Stimulated activated CD8-positive, alpha-beta memory T cell treated with anti-CD3 and anti-CD28 coated beads, Interleukin-15, amount 100 ng/mL, for 1 hour (primary cell): ENCODE measurements at regions not wholly inside any gene's neighbourhood (a gene's known extent, or its start where the extent isn't known, plus 50 kb on each side); places are given as distances from the start of the nearest gene placed in this dataset.

Experiments used
- DNase-seq: peaks from one replicate; pipeline ENCODE4 v3.0.0-alpha.2; 2020; ENCODE audit warnings: low read depth

GRCh38 chr10:4196771-4197390 lies 411.9 kb upstream of the KLF6 start:
- DNase-seq, result no peak

- DNase-seq, result no peak
Measured at GRCh38 chr10:4196183-4196582, 411.2 kb upstream of the KLF6 start.

- DNase-seq, result no peak
Measured at GRCh38 chr10:4195213-4195612, 410.2 kb upstream of the KLF6 start.

- no peak for DNase-seq
Measured at GRCh38 chr10:4194231-4194630, 409.2 kb upstream of the KLF6 start.

GRCh38 chr10:4191894-4192293 lies 406.9 kb upstream of the KLF6 start:
- DNase-seq, result no peak

GRCh38 chr10:4191354-4191753 lies 406.3 kb upstream of the KLF6 start:
- no peak for DNase-seq

- no peak for DNase-seq
Measured at GRCh38 chr10:4190876-4191275, 405.9 kb upstream of the KLF6 start.

GRCh38 chr10:4189281-4189680 lies 404.3 kb upstream of the KLF6 start:
- no peak for DNase-seq

- DNase-seq, result no peak
Measured at GRCh38 chr10:4188406-4188805, 403.4 kb upstream of the KLF6 start.

GRCh38 chr10:4186849-4187540 lies 402.0 kb upstream of the KLF6 start:
- no peak for DNase-seq

GRCh38 chr10:4183761-4184261 lies 398.8 kb upstream of the KLF6 start:
- no peak for DNase-seq

GRCh38 chr10:4181621-4182049 lies 396.6 kb upstream of the KLF6 start:
- no peak for DNase-seq

GRCh38 chr10:4181081-4181480 lies 396.1 kb upstream of the KLF6 start:
- DNase-seq, result no peak

- DNase-seq, result no peak
Measured at GRCh38 chr10:4177791-4178190, 392.8 kb upstream of the KLF6 start.

GRCh38 chr10:4176500-4177281 lies 391.7 kb upstream of the KLF6 start:
- no peak for DNase-seq

- no peak for DNase-seq
Measured at GRCh38 chr10:4174197-4174596, 389.2 kb upstream of the KLF6 start.

- no peak for DNase-seq
Measured at GRCh38 chr10:4170633-4171314, 385.8 kb upstream of the KLF6 start.

GRCh38 chr10:4170181-4170580 lies 385.2 kb upstream of the KLF6 start:
- DNase-seq, result no peak

- no peak for DNase-seq
Measured at GRCh38 chr10:4169448-4169847, 384.4 kb upstream of the KLF6 start.

- no peak for DNase-seq
Measured at GRCh38 chr10:4167216-4167615, 382.2 kb upstream of the KLF6 start.

- DNase-seq, result no peak
Measured at GRCh38 chr10:4162571-4163286, 377.7 kb upstream of the KLF6 start.

- no peak for DNase-seq
Measured at GRCh38 chr10:4159173-4159572, 374.2 kb upstream of the KLF6 start.
